Amniotic epithelial cell (primary cell): ENCODE measurements at regions not wholly inside any gene's neighbourhood (a gene's known extent, or its start where the extent isn't known, plus 50 kb on each side); places are given as distances from the start of the nearest gene placed in this dataset.

Source experiments
- DNase-seq: peaks from one replicate; pipeline ENCODE4 v3.0.0-alpha.2; 2010; ENCODE audit warnings: low read depth

DNA sequence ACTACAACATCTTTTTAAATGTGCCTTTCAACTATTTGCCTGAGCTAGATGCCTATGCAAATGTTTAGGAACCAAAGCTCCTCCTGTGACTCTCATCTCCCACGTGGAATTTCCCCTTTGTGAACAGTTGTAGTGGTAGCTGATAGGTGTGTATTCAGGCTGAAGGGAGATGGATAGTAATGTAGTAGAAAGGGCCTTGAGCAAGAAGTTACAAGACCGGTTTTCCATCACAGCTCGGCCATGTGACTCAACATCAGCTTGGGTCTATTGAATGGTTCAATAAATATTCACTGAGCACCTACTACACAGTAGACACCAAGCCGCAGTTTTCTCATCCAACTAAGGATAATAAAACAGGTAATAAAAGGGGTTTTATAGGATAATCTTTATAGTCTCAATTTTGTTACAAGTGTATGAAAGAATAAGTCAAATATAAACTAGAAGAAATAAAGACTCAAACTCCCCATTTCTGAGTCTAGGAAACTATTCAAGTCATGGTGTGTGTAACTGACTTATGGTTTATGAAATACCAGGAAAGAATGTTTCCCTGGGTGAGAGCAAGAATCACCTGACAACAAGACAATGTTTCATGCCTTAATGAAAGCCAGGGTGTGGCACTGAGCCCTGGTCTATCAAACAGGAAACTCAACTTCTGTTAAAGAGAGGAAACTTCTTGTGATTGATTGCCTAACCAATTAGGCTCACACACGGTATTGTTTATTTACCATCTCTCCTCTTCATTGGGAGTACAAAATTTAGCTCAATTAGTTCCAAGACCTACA lies 187.1 kb upstream of the SPEF2 start:
- DNase-seq = peak; percentile 23

DNA sequence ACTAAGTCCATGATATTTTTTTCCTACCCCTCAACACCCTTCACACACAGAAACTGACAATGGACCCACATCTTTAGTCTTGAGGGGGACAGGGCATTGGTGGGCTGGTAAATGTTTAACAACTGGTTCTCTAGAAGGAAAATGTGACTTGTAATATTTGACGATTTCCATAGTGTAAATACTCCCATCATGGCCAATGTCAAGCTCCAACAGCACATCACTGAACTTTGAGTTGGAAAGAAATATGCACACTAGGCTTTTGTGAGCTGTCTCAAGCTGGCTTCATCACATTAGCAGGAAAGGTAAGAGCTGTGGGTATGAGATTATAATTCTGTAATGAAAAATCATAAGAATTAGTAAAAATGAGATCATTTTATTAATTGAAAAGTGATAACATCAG lies 189.9 kb upstream of the PRLR start:
- no peak for DNase-seq

DNA sequence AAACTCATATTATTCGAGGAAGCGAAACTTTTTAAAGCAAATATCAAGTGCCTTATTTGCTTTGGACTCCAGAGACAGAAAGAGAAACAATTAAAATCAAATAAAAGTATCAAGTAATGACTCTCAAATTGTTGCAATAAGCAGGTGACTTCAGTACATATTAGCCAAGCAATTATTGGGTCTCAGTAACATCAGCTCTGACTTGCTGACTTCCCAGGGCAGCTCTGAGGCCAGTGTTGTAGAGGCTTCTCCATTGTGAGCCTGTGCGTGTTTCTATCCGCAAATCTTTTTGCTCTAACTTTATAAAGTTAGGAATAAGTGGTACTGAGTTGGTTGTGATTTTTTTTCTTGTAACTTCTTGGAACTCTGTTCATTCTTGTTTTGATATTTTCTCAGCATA lies 186.8 kb upstream of the PRLR start:
- DNase-seq = no peak

DNA sequence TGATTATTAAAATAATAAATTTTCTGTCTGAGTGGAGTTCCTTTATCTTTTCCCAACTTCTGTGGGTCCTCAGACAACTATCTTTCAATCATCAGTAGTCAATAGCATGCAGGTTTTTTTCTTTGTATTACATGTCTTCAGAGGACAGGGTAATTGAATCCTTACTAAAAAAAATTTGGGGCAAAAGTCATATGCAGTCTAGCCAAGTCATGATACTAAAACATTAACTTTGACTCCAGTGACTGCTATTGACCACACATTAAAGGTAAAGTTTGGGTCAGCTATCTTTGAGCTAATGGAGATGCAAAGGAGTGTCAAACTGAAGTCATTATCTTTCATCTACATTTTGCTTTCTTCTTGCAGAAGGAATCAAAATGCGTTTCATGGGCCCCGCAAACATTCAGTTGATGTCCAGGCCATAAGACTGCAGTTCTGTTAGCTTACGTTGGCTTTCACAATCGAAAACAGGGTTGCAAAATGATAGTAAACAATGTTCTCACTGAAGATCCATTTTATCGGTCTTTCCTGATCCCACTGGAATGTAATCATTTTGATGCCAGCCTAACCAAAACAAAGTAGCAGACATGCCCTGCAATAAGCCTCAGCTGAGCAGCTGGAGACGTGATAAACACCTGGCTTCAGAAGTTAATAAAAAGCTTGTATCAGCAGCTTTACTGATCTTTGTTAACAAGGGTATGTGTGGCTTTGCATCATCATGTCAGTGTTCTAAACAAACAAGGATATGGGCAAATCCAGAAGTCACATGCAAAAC lies 186.1 kb upstream of the PRLR start:
- DNase-seq = peak; percentile 68

DNA sequence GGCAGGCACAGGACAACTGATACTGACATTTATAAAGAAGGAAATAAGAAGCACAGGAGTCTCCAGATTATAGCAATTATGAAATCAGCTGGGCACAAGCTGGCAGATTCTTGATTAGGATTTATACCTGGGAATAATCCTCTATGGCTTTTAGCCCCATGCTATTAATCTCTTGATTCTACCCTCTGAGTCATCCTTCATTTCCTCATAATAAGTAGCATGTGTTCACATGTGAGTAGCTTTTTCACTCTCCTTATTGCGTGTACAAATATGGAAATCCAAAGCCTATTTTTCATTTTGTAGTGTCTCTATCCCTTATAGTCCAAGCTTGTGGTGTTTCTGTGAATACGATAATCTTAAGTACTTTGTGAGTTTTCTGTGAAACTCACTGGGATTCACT lies 185.0 kb upstream of the PRLR start:
- peak; percentile 32 for DNase-seq

DNA sequence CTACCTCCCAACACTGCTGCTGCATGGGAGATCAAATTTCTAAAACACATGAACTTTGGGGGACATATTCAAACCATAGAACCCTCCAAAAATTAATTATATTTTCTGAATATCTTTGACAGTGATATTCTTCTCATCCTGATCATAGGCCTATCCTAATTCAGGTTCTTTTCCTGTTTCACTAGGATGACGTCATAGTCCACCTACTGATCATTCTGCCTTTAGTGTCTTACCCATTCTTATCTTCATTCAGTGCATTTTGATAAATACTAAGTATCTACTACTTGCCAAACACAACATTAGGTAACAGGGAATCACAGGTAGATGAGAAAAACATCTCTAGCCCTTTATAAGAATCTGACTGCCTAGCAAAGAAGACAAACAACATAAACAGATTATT lies 179.1 kb upstream of the PRLR start:
- no peak for DNase-seq

DNA sequence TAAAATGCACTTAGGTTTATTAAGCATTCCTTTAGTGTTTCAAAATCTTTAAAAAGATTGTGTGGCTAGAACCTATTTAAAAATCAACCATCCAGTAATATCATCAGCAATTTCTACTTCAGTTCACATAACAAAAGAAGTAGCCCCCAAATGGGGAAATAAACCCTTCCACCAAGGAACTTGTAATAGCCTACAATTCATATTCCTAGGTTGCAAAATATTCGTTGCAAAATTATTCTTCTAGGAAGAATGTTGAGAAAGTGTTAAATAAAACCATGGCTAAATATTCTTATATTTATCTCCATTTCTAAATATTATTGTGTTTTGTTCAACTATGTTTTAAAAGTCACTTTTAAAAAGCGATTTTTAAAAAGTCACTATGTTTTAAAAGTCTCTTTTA lies 177.9 kb upstream of the PRLR start:
- no peak for DNase-seq

DNA sequence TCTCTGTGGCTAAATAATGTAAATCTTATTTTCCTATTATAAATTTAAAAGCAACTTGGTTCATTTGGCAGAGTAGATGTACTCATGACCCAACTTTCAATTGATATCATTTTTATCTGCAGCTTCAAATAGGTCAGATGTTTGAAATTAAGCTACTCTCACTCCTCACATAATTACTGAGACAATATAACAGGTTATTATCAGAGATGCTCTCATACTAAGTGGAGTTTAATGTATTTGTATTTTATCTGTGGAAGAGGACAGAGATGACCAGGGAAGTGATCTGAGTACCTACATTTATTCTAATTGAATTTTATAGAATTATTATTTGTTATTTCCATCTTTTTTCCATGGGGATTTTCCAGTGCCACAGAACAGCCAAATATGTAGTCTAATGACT lies 177.4 kb upstream of the PRLR start:
- no peak for DNase-seq

DNA sequence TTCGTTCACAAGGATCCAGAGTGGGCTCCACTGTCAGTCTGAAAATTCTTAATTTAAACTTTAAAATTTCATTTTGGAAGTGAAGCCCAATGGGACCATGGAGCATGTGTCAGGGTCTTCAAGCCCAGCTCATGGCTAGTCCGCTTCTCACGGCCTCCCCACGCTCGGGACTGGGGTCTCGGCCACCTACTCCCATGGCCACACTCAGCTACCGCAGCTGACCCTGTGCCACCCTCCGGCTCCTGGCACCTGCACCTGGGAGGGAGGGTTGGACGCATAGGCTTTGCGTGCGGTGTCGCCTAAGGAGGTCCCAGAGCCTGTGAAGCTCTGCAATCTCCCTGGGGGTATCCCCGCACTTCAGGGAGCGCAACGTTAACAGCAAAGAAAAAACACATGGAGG lies 175.7 kb upstream of the PRLR start:
- no peak for DNase-seq

DNA sequence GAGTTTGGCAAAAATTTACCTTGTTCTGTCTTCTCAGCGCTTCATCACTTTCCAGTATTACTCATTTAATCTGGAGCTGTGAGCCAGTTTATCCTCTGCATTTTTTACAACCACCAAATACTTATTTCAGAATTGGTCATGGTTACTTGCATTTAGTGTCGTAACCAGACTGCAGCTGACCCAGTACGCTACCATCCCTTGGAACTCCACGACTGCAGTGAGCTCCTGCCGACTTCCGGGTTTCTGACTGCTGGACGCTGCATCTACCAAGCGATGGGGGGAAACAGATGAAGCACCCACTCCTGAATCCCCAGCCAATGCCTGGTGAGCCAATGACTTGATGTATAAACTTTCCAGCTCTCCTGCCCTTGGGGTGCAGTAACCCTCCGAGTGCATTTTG lies 174.4 kb upstream of the PRLR start:
- DNase-seq = peak; percentile 21

DNA sequence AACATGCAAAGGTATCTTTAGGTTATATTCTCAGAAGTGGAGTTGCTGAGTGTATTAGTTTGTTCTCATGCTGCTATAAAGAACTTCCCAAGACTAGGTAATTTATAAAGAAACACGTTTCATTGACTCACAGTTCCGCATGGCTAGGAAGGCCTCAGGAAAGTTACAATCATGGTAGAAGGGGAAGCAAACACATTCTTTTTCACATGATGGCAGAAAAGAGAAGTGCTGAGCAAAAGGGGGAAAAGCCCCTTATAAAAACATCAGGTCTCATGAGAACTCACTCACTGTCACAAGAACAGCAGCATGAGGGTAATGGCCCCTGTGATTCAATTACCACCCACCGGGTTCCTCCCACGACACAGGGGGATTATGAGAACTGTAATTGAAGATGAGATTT lies 163.6 kb upstream of the PRLR start:
- no peak for DNase-seq

DNA sequence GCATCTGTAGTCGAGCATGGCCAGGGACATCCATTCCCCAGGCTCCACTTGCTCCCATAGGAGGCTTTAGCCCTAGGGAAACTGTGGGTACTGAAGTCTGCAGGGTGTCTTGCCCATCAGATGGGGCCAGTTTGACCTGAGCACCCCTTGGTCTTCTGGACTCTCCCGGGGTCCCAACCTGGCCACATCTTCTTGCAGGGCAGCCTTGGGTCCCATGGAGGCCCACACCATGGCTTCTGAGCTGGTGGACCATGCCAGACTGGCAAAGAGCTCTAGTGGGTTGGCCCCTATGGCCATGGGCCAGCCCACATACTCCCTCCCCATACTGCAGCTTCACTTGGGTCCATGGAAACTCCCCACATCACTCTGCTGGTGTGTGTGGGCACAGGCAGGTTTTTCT lies 154.4 kb upstream of the PRLR start:
- no peak for DNase-seq

DNA sequence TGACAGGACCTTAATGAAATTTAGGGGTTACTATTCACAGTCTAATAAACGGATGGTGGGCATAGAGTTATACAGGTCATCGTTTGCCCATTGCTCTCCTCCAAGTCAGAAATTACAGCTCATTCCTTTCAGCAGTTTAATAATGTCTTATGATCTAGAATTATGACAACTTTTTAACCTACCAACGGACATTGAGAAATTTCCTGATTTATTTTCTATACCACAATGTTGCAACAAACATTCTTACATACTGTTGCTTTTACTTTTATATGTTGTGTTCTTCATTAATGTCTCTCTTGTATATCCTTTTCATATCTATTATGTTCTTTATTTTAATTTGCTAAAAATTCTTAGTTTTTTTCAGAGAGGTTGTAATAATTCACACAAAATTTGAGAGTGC lies 152.8 kb upstream of the PRLR start:
- DNase-seq = peak; percentile 14

DNA sequence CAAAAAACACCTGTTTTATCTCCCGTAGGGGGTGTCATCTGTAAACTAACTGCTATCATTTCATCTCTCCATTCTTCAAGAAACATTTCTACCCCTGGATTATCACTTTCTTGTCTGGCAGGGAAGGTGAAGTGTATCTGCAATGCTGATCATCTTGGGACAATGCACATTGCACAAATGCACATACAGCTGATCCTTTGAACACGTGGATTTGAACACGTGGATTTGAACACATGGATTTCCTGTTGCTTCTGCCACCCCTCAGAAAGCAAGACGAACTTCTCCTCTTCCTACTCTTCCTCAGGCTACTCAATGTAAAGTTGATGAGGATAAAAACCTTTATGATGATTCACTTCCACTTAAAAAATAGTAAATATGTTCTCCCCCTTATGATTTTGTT lies 147.4 kb upstream of the PRLR start:
- no peak for DNase-seq

DNA sequence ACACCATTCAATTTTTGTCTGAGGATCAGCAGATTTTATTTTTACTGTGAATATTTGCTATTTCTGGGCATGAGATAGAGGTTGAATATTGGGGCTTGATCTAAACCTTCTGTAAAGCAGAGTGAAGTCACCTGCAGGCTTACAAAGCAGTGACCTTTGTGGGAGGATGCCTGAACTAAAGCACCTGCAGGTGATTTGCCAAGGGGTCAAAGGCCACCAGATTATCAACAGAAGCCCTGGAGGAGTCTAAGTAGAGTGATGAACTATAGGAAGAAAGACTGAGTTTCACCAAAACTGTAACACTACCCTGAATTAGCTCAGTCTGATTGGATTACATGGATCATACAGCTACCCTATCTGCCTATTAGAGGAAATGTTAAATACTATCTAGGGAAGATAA lies 144.3 kb upstream of the PRLR start:
- no peak for DNase-seq

DNA sequence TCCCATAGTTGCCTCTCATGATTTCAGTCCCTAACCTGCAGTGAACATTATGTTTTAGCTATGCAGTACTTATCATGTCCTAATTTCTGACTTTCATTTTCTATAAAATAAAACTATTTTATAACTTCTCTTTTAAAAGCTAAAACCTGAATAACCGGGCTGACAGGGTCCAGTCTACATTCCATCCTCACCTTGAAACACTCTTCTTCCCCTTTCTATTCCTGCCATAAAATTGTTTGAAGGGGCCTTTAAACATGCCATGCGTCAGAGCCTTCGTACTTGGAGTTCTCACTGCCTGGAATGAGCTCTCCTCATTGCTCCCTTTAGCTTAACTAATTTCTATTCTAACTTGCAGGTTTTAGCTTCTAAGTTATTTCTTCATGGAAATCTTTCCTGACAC lies 143.0 kb upstream of the PRLR start:
- DNase-seq = no peak

DNA sequence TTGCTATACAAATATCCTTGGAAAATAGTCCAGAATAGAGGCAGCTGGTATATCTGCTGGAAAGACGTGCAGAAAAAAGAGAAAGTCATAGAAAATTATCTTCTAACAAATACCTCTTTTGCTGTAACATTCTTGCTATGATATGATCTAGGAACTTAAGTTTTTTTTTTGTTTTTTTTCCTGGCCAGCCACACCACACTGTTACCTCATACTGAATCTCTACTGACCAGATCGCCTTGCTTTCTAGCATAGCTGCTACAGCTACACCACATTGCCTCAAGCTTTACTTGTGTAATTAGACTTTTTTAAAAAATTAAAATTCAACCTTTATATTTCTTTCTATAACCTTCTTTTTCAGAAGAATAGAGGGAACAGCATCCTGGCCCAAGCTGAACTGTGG lies 142.2 kb upstream of the PRLR start:
- peak; percentile 72 for DNase-seq

DNA sequence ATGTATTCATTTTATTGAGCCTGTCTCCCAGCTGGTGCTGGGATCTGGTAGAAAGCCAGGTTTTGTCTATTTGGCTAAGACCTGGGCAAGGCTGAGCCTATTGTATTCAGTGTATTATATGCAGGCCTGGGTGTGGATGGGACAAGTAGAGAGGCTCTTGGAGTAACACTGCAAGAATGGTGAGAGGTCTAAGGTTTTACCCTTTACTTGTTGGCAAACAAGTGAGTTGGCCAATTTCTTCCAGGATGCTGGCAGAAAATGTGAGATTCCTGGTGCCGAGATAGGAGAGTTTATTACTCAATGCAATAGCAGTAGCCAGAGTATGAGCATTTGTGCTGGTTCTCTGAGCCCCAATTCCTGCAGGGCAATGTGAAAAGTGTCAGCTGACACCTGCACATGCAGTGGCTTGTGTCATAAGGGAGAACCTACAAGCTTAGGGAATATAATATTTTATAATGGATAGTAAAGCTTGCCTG lies 141.7 kb upstream of the PRLR start:
- DNase-seq = peak; percentile 58

DNA sequence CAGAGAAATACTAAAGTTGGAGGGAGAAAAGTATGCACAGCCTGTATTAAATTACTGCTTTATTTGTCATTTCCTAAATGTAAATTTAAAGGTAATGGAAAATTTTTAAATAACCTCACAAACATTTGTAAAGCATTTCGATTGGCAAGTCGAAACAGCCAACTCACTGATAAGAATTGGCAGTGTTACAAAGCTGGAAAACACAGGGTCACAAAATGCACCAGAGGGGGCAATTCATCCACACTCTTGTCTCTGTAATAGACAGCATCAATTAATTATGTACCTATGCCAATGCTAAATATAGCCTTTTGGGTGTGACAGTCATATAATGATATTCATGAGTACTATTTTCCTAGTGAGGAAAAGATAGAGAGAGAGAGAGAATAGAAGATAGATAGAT lies 140.6 kb upstream of the PRLR start:
- no peak for DNase-seq

DNA sequence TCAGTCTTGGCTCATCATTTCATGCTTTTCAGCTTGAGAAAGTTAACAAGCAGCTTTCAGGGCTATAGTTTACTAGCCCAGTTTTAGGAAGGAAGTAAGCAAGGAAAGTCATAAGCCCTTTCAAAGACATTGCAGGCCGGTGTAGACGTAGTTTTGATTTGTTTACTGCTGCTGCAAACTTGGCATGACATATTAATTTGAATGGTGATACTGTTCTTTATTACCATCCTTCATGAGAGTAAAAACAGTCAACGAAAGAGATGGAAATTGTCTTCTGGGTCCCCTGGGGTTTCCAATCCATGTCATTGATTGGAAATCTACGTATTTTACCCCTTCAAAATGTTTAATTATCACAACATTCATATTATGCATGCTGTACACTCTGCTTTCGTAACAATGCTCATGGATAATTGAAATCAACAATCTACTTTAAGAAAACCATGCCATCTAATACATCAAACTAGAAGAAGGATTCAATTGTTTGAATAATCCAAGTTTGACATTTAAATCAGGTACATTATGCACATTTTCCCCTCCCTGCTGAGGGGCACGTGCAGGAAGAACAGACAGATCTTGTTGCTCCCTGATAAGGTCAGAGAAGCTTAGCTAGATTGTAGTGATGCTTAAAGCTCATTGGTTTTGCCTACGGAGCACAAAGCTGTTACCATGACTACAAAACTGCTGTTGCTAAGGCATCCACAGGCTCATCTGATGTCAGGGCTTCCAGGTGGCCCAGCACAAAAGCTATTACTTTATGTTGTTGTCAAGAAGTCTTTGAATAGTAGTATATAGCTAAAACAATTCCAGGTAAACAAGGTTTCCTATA lies 139.9 kb upstream of the PRLR start:
- DNase-seq = peak; percentile 32

DNA sequence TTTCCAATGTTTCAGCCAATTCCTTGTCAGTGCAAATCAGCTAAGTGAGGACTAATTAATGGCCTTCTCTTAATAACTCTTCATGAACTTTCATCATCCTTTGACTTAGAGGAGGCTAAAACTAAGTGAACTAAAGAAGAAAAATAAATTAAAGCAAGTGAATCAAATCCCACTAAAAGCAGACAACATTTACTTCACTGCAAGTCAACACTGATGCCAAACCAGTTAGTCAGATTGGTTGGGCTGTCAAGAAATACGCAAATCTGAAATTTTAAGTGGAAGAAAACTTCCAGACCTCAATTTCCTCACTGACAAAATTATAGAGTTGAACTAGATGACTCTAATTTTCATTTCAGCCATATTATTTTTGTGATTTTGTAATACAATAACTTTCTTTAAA lies 137.2 kb upstream of the PRLR start:
- peak; percentile 54 for DNase-seq

DNA sequence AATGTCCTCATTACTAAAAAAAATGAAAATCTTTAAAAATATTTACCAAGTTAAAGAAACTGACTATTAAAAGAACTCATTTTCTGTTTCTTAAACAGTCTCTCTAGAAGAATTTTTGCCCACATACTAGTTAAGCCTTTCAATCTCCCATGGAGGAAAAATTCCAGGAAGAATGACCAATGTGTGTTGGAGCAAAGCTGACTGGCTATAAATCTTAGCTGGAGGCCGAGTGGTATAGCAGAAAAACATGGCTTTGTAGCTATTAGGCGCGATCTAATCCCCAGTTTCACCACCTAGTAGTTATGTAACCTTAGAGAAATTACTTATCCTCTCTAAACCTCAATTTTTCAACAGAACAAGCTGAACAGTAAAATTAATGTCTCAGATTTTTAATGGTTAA lies 135.5 kb upstream of the PRLR start:
- peak; percentile 93 for DNase-seq

DNA sequence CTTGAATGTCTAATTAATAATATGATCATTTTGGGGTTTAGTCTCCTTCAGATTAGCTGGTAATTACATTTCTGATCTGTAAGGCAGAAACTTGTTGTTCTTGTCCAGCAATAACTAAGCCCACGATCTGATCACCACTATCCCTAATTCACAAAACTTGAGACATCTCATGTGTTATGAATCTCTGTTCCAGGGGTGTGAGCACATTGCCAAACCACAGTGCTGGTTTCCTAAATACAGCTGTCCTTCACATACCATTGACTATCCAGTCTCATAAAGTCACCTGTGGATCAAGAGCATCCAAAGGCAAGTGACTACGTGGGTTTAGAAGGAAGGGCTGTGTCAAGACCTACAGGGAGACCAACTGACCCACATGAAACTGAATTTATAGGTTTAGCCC lies 134.1 kb upstream of the PRLR start:
- no peak for DNase-seq
